GM18499 (cell line): ENCODE measurements at regions not wholly inside any gene's neighbourhood (a gene's known extent, or its start where the extent isn't known, plus 50 kb on each side); places are given as distances from the start of the nearest gene placed in this dataset.
"Not testable (repeated sequence)": the region's sequence is repeated elsewhere in the genome, so short reads cannot be mapped to it uniquely, and the experiment has no call there.

Experiments
- ATAC-seq: cut with Tn5 transposase; IDR thresholded peaks from one replicate; pipeline ENCODE4 v1.9.1; 2021; ENCODE audit warnings: moderate number of reproducible peaks; ENCODE audit not compliant: insufficient read depth, unreplicated experiment

DNA sequence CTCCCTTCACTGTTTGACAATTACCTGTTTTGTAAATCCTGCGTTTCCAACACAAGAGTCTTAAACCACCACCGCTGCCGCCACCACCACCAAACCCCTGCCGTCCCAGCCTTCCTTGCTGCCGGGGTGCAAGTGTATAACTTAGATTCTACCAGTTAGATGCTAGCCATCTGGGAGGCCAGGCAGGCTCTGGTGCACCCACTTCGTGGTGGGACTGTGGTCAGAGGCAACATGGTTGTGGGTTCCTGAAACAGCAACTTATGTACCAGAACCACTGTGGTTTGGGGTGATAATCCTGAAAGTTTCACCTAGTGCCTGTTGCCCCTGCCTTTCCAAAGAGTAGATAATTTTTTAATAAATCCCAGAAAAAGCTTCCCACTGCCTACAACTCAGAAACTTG, 510.5 kb downstream of the CCSER2 start:
- no peak for ATAC-seq

DNA sequence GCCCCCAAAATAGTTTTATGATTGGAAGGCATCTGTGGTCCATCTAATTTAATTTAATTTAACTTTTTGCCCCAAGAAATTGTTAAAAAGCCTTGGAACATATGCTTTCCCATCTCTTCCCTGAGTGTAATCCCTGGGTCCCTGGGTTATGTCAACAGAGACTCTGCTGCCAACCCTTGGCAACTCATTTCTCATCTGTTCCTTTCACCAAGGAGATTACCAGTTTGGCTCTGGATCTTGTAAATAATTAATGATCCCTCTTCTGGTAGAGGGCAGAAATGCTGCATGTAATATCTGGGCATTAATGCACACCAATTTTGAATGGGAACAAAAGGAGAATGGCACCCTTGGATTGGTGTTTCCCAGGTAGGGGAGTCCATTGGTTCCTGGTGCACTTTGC, 514.2 kb downstream of the CCSER2 start:
- ATAC-seq: no peak

DNA sequence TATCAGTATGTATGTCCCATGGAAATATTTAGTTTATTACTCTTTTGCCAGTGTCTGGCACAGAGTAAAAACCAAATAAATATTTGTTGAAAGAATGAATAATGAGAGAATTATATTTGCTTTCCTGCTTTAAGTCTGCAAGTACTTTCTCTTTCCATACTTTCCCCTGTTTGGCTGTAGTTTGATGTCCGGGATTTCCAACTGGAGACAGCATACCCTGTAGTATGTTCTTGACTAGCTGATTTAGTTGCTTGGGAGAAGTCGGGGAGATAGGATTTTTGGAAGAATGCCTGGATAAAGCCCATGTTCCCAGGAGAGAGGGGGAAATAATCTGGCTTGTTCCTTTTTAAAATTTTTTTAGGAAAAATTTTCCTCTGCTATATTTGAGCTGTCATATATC, 516.1 kb downstream of the CCSER2 start:
- ATAC-seq: no peak

DNA sequence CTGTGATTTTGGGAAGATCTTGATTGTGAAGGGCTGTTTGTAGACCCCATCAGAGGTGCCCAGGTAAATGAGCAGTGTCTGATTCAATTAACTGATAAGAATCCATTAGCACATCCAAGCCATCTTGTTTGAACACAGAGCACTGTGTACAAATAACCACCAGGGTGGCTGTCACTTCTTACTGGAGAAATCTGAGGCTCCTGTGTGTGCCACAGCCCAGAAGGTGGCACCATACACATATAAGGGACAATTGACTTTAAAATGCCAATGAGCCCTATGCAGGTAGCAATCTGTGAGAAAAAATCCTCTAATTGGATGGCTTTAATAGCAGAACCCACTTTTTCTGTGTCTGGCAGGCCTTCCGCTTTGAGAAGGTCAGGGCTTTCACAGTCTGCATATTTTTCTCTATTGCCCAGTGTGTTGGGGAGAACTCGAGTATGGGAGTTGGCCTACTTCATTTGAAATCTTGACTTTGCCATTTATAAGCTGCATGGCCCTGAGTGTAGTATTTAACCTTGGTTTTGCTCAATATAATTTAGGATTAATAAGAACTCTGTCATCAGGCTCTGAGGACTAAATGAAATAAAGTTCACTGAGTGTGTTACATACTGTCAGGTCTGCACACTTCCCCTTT, 517.4 kb downstream of the CCSER2 start:
- ATAC-seq: no peak

DNA sequence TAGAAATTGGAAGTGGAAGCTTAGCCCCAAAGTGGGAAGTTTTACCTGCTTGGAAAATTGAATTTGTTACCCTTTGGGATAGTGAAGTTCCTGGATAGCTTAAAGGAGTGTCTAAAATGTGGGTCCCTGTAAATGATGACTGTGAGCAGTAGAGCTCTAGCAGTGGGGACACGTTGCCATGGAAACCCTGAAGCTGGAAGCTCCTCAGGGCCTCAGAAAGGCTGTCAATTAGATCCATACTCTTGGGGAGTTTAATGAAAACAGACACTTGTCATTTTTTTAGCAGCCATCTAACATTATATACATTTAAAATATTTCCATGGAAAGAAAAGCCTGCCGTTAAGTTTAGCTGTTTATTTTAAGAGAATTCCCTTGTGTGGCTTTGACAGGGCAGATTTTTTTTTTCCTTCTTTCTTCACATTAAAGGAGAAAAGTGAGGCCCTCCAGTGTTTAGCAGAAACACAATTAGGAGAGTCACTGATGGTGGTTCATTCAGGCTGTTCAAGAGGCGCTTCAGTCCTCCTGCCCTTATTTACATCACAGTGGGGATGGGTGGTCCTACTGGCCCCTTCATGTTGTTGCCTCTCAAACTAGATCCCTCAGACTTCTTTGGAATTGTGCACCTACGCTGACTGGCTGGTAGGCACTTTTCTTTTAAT, 518.4 kb downstream of the CCSER2 start:
- no peak for ATAC-seq

DNA sequence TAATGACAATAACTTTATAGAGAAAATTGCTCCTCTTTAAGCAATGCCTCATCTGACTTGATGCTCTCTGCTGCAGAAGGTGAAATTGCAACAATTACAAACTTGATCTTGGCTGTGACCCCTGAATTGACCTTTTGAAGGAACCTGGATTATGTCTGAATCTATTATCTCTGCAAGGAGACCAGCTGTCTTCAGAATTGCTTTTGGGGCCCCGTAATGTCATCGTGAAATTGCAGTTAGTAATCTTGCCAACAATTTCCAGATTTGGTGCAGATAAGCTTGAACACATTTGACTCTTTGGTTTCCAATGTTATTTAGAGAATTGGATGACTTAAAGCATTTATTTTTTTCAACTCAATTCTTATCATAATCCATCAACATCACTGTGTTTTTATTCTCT, 520.6 kb downstream of the CCSER2 start:
- no peak for ATAC-seq

DNA sequence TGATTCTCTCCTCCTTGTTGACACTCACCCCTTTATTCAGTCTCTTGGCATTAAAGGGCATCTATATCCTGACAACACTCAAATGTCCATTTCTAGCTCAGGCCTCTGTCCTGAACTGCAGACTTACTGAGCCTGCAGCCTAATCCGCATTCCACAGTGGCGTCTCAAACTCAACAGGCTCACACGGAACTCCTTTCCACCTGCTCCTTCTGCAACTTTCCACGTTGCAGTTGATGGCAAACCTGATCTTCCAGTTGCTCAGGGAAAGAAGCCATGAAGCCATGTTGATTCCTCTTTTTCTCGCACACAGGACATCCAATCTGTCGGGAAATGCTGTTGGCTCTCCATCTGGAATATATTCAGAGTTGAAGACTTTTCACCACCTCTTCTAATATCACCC, 522.4 kb downstream of the CCSER2 start:
- no peak for ATAC-seq

DNA sequence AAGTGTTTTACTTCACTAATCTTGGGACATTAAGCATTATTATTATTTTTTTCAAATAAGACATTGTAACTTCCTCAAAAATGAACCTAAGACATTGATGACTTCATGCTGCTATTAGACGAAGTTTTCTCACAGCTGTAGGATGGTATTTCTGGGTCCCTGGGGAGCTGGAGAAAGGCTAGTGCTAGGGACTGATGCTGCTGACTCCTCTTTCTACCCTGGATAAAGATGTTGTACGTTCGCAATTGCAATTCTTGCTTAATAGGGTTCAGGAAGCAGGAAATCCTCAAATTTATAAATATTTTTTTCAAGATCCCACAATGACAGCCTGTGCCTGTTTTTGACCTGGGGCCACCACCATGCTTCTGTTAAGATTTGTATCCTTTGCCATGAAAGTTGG, 526.0 kb downstream of the CCSER2 start:
- no peak for ATAC-seq

DNA sequence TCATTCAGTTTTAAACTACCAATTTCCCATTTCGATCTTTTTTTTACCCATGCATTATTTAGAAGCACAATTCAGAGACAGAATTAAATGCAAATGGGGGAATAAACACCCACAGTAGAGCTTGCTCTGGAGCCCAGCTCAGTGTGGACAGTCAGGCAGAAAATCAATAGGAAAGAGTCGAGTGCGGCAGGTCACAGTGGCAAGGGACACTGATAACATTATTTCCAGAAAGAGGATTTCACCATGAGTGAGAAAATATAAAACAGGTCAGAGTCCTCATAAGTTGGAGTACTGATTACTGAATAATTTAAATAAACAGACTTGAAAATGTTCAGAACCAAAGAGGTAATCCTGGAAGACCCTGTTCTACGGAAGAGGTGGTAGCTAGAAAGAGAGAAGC, 532.5 kb downstream of the CCSER2 start:
- ATAC-seq: no peak

DNA sequence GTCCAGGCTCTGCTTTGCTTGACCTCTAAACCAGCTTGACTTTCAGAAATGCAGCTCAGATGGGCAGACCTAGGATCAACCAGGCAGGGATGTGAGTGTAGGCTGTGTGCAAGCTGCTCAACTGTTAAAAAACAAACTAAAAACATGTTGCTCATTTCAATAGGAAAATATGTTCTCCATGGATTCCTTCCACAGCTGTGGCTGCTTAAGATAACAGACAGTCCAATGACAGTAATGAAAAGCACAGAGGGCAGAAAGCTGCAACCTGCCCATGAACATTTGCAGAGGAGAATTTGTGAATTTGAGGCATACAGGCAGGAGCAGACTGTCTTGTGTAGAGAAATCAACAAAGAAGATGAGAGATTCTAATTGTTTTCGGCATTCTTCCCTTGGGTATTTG, 534.2 kb downstream of the CCSER2 start:
- ATAC-seq: no peak

DNA sequence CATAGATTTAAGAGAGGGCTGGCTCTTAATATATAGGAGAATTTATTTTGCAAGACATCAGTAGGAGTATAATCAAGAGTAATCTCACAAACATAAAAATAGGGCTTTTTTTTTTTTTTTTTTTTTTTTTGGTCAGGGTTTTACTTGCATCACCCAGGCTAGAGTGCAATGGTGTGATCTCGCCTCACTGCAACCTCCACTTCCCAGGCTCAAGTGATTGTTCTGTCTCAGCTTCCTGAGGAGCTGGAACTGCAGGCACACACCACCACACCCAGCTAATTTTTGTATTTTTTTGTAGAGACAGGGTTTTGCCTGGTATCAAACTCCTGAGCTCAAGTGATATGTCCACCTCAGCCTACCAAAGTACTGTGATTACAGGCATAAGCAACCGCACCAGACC, 535.3 kb downstream of the CCSER2 start:
- ATAC-seq: no peak

DNA sequence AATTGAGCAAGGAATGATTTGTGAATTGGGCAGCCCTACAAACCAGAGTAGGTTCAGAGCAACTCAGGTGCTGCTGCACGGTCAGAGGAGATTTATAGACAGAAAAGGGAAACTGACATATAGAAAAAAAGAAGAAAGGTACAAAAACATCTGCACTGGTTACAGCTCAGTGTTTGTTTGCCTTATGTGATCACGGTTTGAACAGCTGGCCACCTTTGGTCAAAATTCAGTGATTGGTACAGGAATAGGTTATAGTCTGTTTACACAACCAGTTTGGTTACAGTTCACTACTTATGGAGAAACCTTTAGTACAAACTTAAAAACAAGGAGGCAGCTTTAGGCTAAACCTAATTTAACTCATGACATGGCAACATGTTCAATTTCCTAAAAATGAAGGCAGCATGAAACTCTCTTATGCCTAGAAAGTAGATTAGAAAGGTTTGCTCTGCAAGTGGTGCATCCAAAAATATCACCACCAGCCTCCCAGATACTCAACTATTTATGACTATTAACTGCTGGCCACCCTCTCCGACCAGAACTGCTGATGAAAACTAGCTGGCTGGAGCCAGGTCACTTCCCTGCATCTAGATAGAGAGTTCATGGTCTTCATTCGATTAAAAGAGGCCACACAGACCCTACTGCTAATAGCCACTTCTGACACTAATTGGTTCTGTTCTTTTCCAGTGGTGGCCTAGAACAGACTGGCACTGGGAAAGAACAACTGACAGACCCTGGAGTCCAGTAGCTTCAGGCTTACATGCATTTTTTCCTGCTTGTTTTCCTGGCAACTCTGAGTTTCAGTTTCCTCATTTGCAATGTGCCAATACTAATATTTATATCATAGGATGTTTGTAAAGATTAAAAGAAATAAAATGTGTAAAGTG, 548.0 kb downstream of the CCSER2 start:
- ATAC-seq: no peak

DNA sequence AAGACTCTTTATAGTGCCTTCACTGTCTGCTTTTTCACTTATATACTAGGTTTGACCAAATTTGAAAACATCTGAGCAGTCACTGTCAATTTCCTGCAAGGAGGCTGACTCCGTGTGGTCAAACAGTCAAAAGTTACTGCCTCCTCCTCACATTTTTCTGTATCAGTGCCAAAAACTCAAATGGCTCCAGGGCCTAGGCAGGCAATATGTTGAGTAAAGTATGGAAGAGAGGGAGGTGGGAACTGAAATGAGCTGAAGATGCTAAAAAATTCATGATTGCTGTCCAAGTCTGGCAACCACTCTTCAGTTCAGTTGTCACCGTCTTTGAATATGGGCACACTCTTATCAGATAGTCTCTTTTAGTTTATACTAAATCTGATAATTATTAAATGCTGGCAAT, 551.6 kb downstream of the CCSER2 start:
- ATAC-seq: no peak

DNA sequence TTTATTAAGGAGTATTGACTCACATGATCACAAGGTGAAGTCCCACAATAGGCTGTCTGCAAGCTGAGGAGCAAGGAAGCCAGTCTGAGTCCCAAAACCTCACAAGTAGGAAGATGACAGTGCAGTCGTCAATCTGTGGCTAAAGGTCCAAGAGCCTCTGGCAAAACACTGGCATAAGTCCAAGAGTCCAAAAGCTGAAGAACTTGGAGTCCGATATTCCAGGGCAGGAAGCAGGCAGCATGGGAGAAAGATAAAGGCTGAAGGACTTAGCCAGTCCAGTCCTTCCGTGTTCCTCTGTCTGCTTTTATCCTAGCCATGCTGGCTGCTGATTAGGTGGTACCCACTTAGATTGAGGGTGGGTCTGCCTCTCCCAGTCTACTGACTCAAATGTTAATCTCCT, 553.3 kb downstream of the CCSER2 start:
- not testable (repeated sequence) for ATAC-seq

DNA sequence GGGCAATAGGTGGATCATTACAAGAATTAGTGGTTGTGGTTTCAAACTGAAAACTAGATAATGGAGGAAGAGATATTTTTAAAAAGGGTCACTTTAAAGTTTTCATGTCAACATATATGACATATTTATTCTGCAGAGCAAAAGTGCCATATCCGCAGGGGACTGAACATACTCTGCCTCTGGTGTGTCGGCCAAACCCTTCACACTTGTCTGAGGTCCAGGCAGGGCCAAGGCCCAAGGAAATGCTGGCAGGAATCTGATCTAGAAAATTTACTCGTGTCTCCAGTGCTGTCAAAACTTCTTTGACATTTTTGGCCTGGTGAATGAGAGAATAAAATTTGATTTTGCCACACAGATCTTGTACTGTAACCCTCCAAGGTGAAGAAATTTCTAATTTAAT, 562.3 kb downstream of the CCSER2 start:
- ATAC-seq: no peak

DNA sequence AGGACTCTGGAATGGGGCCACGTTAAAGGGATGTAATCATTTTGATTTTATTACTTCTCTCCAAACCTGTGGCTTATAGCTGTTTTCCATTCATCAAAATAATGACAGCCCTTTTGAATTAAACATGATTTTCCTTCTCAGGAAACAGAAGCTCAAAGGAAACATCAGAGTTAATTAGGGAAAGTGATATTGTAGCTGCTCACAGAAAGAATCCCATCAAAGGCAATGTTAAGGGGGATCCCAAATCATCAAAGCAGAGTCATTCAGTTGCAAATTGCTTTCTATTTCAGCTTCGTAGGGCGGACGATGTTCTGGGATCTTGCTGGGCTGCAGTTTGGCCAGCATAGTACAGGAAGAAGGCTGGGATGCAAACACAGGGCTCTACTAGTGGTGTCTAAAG, 563.2 kb downstream of the CCSER2 start:
- ATAC-seq: no peak

DNA sequence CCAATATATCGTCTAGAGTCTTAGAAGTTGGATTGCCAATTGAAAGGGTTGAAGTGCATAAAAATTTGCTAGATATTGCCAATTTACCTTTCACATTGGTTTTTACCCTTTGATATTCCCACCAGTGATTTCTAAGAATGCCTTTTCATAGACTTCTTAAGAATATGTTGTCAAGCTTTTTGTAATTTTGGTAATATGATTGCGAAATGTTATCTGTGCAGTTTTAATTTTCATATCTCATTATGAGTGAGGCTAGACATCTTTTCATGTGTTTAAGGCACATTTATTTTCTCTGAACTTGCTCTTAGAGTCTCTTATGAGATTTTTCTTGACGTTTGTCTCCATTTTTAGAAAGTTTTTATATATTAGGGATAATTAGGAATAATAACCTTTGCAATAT, 567.2 kb downstream of the CCSER2 start:
- no peak for ATAC-seq

DNA sequence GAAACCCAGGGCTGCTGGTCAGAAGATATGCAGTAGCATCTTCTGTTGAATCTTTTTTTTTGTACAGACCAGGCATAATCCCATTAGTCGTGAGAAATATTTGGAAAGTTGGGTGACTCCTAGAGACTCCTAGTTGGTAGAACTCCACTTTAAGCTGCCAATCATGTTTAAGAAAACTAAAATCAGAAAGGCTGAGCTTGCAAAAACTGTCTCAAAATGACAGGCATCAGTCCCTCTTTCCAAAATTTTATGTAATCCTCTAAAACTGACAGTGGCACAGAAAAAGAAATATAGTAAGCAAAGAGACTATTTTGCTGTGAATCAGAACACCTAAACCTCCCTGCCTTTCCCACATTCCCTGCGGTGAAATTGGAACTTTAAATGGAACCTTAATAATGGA, 568.5 kb downstream of the CCSER2 start:
- ATAC-seq: no peak

DNA sequence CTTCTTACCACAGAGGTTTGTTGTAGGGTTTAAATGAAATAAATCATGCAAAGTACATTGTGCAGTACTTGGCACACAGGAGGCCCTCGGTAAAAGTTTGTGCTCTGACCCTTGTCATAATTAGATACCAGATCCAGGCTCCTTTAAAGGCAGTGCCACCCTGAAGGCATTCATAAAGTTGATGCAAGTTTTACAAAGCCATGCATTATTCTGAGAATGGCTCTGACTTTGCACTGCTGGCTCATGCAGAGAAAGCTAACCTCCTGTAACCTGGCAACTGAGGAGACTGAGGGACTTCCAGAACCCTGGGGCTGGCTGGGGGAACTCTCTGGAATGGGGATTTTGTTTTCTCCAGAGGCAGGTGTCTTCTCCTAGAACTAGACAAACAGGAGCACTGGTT, 570.9 kb downstream of the CCSER2 start:
- ATAC-seq: no peak

DNA sequence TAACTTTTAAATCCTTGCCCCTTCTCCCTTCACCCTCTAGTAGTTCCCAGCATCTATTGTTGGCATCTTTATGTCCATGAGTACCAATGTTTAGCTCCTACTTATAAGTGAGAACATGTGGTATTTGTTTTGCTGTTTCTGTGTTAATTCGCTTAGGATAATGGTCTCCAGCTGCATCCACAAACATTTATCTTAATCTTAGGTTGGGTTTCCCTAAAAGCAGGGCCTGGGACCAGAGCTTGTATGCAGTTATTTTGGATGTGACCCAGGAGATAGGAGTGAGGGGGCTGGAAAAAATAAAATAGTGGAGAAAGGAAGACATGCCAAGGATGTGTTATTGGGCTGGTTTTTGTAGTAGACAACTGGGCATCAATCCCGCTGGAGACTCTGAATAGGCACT, 571.8 kb downstream of the CCSER2 start:
- ATAC-seq: no peak

DNA sequence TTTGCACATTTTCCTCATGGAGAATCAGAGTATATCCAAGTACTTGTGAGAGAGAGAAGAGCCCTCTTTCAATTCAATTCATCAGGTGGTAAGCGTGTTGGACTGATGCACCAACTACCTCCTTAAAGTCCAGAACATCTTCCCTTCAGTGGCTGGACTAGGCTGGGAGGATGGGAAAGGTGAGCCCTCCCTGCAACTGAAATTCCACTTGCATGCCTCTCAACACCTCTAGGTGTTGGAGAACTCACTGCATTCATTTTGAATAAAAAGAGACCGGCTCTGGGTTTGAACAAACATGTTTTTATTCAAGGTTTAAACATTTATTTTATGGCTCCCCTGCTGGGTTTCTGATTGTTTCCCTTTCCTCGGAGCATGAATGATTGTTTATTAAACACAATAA, 573.5 kb downstream of the CCSER2 start:
- no peak for ATAC-seq

DNA sequence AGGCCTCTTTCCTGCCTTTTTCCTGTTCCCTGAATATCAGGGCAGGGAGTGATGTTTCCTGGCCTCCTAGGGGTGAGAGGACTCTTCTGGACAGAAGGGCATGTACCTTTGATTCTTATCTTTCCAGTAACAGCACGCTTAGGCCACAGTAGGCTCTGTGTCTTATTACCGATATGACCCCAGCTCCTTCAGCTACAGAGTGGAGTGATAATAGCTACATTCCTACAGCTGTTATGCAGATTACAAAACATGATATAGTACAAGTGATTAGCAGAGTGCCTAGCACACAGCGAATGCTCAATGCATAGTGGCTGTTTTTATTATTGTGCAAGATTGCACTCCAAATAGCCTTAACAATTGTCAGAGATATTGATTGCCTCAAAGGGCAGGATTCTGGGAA, 574.2 kb downstream of the CCSER2 start:
- no peak for ATAC-seq
